HL-60 (cell line): ENCODE measurements at regions not wholly inside any gene's neighbourhood (a gene's known extent, or its start where the extent isn't known, plus 50 kb on each side); places are given as distances from the start of the nearest gene placed in this dataset.

Source experiments
- SPI1 ChIP-seq: IDR thresholded peaks from 2 replicates; pipeline ENCODE4 v1.6.1; 2012; ENCODE audit warnings: low read depth, mild to moderate bottlenecking, borderline replicate concordance
- TF ChIP-seq, protein P1 (sequence below): IDR thresholded peaks from one replicate; pipeline ENCODE4 v1.5.1; 2011; ENCODE audit warnings: low read length, control low read depth, inconsistent platforms; ENCODE audit not compliant: insufficient read depth
- TF ChIP-seq, protein P2 (sequence below): IDR thresholded peaks from 2 replicates; pipeline ENCODE4 v1.6.1; 2012; ENCODE audit warnings: low read depth; ENCODE audit not compliant: insufficient replicate concordance

DNA sequence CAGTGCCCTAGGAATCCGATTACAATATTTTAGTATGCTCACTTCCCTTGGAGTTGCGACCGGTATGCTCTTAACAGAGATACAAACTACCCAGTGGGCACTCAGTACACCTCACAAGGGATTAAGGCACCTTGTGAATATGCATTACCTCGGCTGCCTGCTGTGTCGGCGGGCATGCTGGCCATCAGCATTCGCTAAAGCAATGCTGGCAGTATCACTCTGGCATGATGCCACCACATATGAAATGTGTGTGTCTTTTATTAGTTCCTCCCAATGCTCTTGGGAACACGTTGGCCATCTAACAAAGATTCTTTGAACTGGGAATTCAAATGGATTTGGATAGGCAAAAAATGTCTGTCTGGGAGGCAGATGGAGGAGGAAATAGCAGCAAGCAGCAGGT lies 67.4 kb upstream of the FOXB1 start:
- TF ChIP-seq, protein P1, sequence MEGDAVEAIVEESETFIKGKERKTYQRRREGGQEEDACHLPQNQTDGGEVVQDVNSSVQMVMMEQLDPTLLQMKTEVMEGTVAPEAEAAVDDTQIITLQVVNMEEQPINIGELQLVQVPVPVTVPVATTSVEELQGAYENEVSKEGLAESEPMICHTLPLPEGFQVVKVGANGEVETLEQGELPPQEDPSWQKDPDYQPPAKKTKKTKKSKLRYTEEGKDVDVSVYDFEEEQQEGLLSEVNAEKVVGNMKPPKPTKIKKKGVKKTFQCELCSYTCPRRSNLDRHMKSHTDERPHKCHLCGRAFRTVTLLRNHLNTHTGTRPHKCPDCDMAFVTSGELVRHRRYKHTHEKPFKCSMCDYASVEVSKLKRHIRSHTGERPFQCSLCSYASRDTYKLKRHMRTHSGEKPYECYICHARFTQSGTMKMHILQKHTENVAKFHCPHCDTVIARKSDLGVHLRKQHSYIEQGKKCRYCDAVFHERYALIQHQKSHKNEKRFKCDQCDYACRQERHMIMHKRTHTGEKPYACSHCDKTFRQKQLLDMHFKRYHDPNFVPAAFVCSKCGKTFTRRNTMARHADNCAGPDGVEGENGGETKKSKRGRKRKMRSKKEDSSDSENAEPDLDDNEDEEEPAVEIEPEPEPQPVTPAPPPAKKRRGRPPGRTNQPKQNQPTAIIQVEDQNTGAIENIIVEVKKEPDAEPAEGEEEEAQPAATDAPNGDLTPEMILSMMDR, result no peak
- TF ChIP-seq, protein P2, sequence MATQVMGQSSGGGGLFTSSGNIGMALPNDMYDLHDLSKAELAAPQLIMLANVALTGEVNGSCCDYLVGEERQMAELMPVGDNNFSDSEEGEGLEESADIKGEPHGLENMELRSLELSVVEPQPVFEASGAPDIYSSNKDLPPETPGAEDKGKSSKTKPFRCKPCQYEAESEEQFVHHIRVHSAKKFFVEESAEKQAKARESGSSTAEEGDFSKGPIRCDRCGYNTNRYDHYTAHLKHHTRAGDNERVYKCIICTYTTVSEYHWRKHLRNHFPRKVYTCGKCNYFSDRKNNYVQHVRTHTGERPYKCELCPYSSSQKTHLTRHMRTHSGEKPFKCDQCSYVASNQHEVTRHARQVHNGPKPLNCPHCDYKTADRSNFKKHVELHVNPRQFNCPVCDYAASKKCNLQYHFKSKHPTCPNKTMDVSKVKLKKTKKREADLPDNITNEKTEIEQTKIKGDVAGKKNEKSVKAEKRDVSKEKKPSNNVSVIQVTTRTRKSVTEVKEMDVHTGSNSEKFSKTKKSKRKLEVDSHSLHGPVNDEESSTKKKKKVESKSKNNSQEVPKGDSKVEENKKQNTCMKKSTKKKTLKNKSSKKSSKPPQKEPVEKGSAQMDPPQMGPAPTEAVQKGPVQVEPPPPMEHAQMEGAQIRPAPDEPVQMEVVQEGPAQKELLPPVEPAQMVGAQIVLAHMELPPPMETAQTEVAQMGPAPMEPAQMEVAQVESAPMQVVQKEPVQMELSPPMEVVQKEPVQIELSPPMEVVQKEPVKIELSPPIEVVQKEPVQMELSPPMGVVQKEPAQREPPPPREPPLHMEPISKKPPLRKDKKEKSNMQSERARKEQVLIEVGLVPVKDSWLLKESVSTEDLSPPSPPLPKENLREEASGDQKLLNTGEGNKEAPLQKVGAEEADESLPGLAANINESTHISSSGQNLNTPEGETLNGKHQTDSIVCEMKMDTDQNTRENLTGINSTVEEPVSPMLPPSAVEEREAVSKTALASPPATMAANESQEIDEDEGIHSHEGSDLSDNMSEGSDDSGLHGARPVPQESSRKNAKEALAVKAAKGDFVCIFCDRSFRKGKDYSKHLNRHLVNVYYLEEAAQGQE, result no peak
- TF ChIP-seq SPI1, result no peak
